Naive thymus-derived CD4-positive, alpha-beta T cell (primary cell): ENCODE measurements at regions not wholly inside any gene's neighbourhood (a gene's known extent, or its start where the extent isn't known, plus 50 kb on each side); places are given as distances from the start of the nearest gene placed in this dataset.

Experiments used
- ATAC-seq: fragments of 150-1000 bp; cut with Tn5 transposase; 2 replicates; pipeline ENCODE4 v1.10.0; 2021; ENCODE audit warnings: mild to moderate bottlenecking, moderate library complexity
- CTCF ChIA-PET: fragments of 350-600 bp; sonication (Branson Sonifier 250); formaldehyde crosslinking; loops from one replicate; lab custom pipeline; 2021; ENCODE audit warnings: antibody characterized with exemption; lab: Charles Lee
- POLR2A ChIA-PET: fragments of 350-600 bp; sonication (Branson Sonifier 250); formaldehyde crosslinking; loops from one replicate; lab custom pipeline; 2021; ENCODE audit warnings: antibody characterized with exemption, inconsistent platforms; lab: Charles Lee
- DNase-seq, 9 donors: peaks; one replicate each; pipeline versions ENCODE4 v3.0.0 to v3.0.0-alpha.2; 2020 to 2022; ENCODE audit warnings: mixed read lengths in 1 of 9
- H3K27ac ChIP-seq: one replicate; pipeline ENCODE4 v1.7.0; 2013; ENCODE audit warnings: mild to moderate bottlenecking, low read depth, low read length, moderate library complexity
- H3K27me3 ChIP-seq, 2 donors: one replicate each; pipeline ENCODE4 v1.7.0; 2013; ENCODE audit warnings: low read length in 2 of 2, mild to moderate bottlenecking in 2 of 2, moderate library complexity in 2 of 2; ENCODE audit not compliant: control insufficient read depth in 2 of 2, insufficient read depth in 2 of 2
- H3K36me3 ChIP-seq, 3 experiments: 1 replicate in 2 of 3; 2 replicates in 1 of 3; pipeline ENCODE4 v1.7.0; 2013; ENCODE audit warnings: low read length in 3 of 3, mild to moderate bottlenecking in 3 of 3, moderate library complexity in 1 of 3; ENCODE audit not compliant: insufficient read depth in 3 of 3, control insufficient read depth in 2 of 3
- H3K4me1 ChIP-seq, 2 donors: one replicate each; pipeline ENCODE4 v1.7.0; 2013; ENCODE audit warnings: low read length in 2 of 2, mild to moderate bottlenecking in 2 of 2, moderate library complexity in 1 of 2; ENCODE audit not compliant: control insufficient read depth in 2 of 2, insufficient read depth in 2 of 2
- H3K4me3 ChIP-seq: 2 replicates; pipeline ENCODE4 v1.7.0; 2013; ENCODE audit warnings: mild to moderate bottlenecking, low read length
- H3K9me3 ChIP-seq, 3 experiments: 1 replicate in 2 of 3; 2 replicates in 1 of 3; pipeline ENCODE4 v1.7.0; 2013; ENCODE audit warnings: low read length in 3 of 3; ENCODE audit not compliant: control insufficient read depth in 2 of 3
- H3K27ac Mint-ChIP-seq, 9 donors: one replicate each; pipeline ENCODE4 v1.8.0; 2020 to 2022; ENCODE audit warnings: mixed read lengths in 9 of 9, mild to moderate bottlenecking in 8 of 9, moderate library complexity in 5 of 9, inconsistent platforms in 2 of 9
- H3K27me3 Mint-ChIP-seq, 5 donors: one replicate each; pipeline ENCODE4 v1.8.0; 2021 to 2022; ENCODE audit warnings: mixed read lengths in 5 of 5, mild to moderate bottlenecking in 1 of 5
- H3K36me3 Mint-ChIP-seq, 5 donors: one replicate each; pipeline ENCODE4 v1.8.0; 2020 to 2022; ENCODE audit warnings: mixed read lengths in 5 of 5, mild to moderate bottlenecking in 3 of 5, inconsistent platforms in 1 of 5
- H3K4me1 Mint-ChIP-seq, 7 donors: one replicate each; pipeline ENCODE4 v1.8.0; 2020 to 2022; ENCODE audit warnings: mixed read lengths in 7 of 7, mild to moderate bottlenecking in 3 of 7, inconsistent platforms in 1 of 7
- H3K4me3 Mint-ChIP-seq, 10 donors: one replicate each; pipeline ENCODE4 v1.8.0; 2020 to 2022; ENCODE audit warnings: mild to moderate bottlenecking in 10 of 10, mixed read lengths in 10 of 10, moderate library complexity in 6 of 10, inconsistent platforms in 2 of 10
- H3K9me3 Mint-ChIP-seq, 11 donors: one replicate each; pipeline ENCODE4 v1.8.0; 2020 to 2022; ENCODE audit warnings: mixed read lengths in 11 of 11, mild to moderate bottlenecking in 4 of 11, inconsistent platforms in 1 of 11, moderate library complexity in 1 of 11
- intact Hi-C, 2 donors: fragments of 100-400 bp; cut with micrococcal nuclease; formaldehyde crosslinking; loops; one replicate each; pipeline ENCODE4 v1.15.1; 2023

DNA sequence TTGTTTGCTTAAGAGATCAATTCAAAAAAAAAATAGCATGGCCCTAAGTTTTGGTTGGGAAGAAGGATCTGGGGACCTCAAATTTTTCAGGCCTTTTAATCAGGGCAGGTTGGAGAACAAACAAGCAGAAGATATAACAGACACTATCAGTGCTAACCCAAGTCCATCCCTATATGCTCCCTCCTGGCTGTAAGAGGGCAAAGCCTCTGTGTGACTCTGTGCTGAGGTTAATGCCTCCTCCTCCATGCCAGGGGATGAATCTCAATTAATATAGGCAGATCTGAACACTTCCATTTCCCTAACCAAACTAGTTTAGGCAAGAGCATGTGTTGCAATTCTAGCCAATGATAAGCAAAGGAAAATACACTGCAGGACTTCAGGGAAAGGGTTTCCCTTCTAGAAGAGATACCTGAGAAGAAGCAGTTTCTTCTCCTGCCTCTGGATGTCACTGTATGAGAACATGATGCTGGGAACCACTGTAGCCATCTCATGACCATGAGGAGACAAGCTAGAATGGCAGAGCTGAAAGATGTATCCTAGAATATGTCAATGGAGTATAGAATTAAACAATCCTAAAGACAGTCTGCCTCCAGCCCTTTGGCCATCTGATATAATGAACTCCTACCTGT, 76.0 kb downstream of the CHD9NB start:
- CTCF ChIA-PET = no interaction called here
- POLR2A ChIA-PET = no interaction called here

DNA sequence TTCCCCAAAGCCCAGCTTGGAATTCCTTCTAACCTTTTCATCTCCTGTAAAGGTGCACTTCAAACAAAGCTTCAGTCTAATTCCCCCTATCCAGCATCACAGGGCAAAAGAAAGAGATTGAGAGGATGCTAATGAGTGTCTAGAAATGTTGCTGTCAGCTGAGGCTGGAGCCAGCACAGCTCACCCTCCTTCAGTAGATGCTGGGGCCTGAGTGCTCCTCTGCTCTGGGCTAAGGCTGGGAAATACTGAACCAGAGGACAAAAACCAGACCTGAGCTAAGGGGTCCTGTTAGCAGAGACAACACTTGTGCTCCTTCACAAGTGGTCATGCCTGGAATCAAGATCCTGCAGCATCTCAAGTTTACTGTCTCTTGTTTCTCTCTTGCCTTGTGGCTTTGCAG, 85.0 kb downstream of the CHD9NB start:
- no peaks in the 10 kb centered on the region for H3K4me1 ChIP-seq
- H3K27ac ChIP-seq = no peak overlapping the region
- H3K27me3 ChIP-seq = no peaks in the 10 kb centered on the region
- no peaks in the 10 kb centered on the region for H3K9me3 ChIP-seq
- Mint-ChIP-seq H3K27ac (no peak overlapping the region), H3K4me3 (no peak overlapping the region), H3K9me3 (peaks cover 0 to 3% (median 0%) of the 10 kb centered on the region in 11 donors), H3K4me1 (no peaks in the 10 kb centered on the region), H3K36me3 (no peaks in the 10 kb centered on the region), H3K27me3 (peaks cover 0 to 12% (median 7%) of the 10 kb centered on the region in 5 donors)
- H3K4me3 ChIP-seq = no peak overlapping the region
- DNase-seq (no peak), ATAC-seq (no peak)
- ChIA-PET CTCF (no interaction called here), POLR2A (no interaction called here)
- H3K36me3 ChIP-seq = no peaks in the 10 kb centered on the region
- intact Hi-C loops = no loop called here

More for the DNA sequence above, 76.0 kb downstream of the CHD9NB start:
- ATAC-seq (no peak), DNase-seq (no peak)
- Mint-ChIP-seq H3K36me3 (no peaks in the 10 kb centered on the region), H3K27ac (no peak overlapping the region), H3K4me1 (no peaks in the 10 kb centered on the region), H3K4me3 (no peak overlapping the region), H3K9me3 (peaks cover 0 to 3% (median 0%) of the 10 kb centered on the region in 11 donors), H3K27me3 (peaks cover 0 to 55% (median 40%) of the 10 kb centered on the region in 5 donors)
- no peaks in the 10 kb centered on the region for H3K4me1 ChIP-seq
- H3K9me3 ChIP-seq = no peaks in the 10 kb centered on the region
- intact Hi-C loops = no loop called here
- no peak overlapping the region for H3K27ac ChIP-seq
- H3K36me3 ChIP-seq = no peaks in the 10 kb centered on the region
- no peaks in the 10 kb centered on the region for H3K27me3 ChIP-seq
- no peak overlapping the region for H3K4me3 ChIP-seq

DNA sequence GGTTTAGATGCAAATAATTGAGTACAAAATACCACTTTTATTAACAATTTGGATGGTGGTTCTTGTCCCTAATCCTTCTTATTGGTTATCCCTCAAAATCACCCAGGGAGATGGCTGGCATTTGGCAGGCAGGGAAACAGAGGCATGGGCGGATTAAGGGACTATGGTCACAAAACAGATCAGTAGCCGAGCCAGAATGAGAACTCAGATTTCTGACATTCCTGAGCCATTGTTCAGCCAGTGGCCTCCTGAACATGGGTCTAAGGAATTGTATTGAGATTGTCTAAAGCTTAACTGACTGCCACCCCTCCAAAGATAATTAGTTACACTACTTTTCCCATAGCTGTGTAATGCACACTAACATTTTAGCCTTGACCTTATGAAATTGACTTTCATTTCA, 88.4 kb downstream of the CHD9NB start:
- no peak overlapping the region for H3K4me3 ChIP-seq
- ChIA-PET CTCF (interaction anchor here (0.6 kb wide), 1 partner anchor 527 kb away, joined by 3 read pairs; no protein-coding TSS in a partner anchor), POLR2A (no interaction called here)
- DNase-seq = no peak
- no peaks in the 10 kb centered on the region for H3K9me3 ChIP-seq
- peaks cover 0 to 11% (median 4%) of the 10 kb centered on the region in 5 donors for H3K27me3 Mint-ChIP-seq
- H3K36me3 ChIP-seq = no peaks in the 10 kb centered on the region
- H3K4me1 ChIP-seq = no peaks in the 10 kb centered on the region
- no peak overlapping the region for H3K4me3 Mint-ChIP-seq
- H3K27ac Mint-ChIP-seq = no peak overlapping the region
- H3K27ac ChIP-seq = no peak overlapping the region
- no peaks in the 10 kb centered on the region for H3K4me1 Mint-ChIP-seq
- no peak for ATAC-seq
- intact Hi-C loops = no loop called here
- H3K36me3 Mint-ChIP-seq = no peaks in the 10 kb centered on the region
- no peaks in the 10 kb centered on the region for H3K9me3 Mint-ChIP-seq
- no peaks in the 10 kb centered on the region for H3K27me3 ChIP-seq

DNA sequence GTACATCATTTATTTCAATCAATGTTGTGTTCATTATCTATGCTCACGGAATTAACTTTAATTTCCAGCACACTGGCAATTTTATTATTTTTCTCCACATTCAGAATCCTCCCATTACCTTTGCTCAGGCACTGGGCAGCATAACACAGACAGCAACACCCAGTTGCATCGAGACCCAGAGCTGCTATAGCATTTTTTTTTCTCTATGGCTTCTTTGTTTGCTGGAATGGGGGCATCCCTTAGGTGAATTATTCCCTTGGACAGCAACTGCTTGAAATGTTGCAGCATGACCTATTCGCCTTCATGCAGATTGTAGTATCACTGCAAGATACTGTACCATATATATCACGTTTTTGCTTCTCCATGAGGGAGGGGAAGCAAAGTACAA, 88.8 kb downstream of the CHD9NB start:
- Histone ChIP-seq H3K27me3 (no peaks in the 10 kb centered on the region), H3K4me1 (no peaks in the 10 kb centered on the region), H3K36me3 (no peaks in the 10 kb centered on the region), H3K9me3 (no peaks in the 10 kb centered on the region), H3K27ac (no peak overlapping the region), H3K4me3 (no peak overlapping the region)
- no peaks in the 10 kb centered on the region for H3K36me3 Mint-ChIP-seq
- H3K4me3 Mint-ChIP-seq = no peak overlapping the region
- H3K9me3 Mint-ChIP-seq = no peaks in the 10 kb centered on the region
- CTCF ChIA-PET = no interaction called here
- intact Hi-C loops = no loop called here
- POLR2A ChIA-PET = no interaction called here
- no peak for DNase-seq
- H3K27me3 Mint-ChIP-seq = peaks cover 0 to 11% (median 4%) of the 10 kb centered on the region in 5 donors
- no peak overlapping the region for H3K27ac Mint-ChIP-seq
- ATAC-seq = no peak
- no peaks in the 10 kb centered on the region for H3K4me1 Mint-ChIP-seq

DNA sequence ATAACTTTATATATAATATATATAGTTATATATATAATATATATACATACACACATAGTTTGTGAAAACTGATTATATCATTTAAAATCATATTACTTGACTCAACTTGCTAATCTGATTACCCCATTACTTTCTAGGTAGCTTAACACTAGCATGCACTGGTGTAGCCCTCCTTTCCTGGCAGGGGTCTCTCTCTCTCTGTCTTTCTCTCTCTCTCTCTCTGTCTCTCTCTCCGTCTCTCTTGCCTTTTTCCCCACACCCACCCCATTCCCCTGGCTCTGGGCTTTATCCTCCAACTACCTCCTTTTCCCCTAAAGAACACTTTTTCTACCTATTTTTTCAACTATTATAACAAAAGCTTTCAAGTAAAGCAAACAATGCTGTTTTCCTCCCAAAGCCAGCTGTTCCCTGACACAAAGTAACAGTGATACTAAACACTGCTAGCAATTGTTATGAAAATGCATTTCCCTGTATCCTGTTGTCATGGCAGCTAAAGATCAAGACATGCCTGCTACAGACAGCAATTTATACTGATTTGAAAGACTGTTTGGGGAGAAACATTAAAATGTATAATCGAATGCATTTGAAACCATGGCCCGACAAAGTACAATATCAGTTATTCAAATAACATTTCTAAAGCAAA, 89.4 kb downstream of the CHD9NB start:
- no peak overlapping the region for H3K27ac Mint-ChIP-seq
- Histone ChIP-seq H3K4me3 (no peak overlapping the region), H3K9me3 (no peaks in the 10 kb centered on the region), H3K36me3 (no peaks in the 10 kb centered on the region), H3K4me1 (no peaks in the 10 kb centered on the region), H3K27me3 (no peaks in the 10 kb centered on the region), H3K27ac (no peak overlapping the region)
- no peak for DNase-seq
- POLR2A ChIA-PET = no interaction called here
- H3K36me3 Mint-ChIP-seq = no peaks in the 10 kb centered on the region
- intact Hi-C loops = no loop called here
- ATAC-seq = no peak
- H3K9me3 Mint-ChIP-seq = no peaks in the 10 kb centered on the region
- CTCF ChIA-PET = no interaction called here
- H3K4me3 Mint-ChIP-seq = no peak overlapping the region
- peaks cover 0 to 11% (median 4%) of the 10 kb centered on the region in 5 donors for H3K27me3 Mint-ChIP-seq
- H3K4me1 Mint-ChIP-seq = no peaks in the 10 kb centered on the region

DNA sequence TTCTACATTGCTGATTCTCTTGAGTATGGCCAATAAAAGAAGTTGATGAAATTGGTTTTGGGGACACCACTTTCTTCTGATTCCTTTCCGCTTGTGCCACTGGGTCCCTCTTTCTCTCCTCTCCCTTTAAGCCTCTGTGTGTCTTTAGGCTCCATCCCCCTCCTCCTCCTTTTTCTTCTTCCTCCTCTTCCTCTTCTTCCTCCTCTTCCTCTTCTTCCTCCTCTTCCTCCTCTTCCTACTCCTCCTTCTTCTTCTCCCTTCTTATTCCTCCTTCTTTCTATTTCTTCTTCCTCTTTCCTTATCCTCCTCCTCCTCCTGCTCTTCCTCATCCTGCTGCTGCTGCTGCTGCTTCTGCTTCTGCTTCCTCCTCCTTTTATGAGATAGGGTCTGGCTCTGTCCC, 93.7 kb downstream of the CHD9NB start:
- ChIA-PET POLR2A (no interaction called here), CTCF (no interaction called here)
- no peaks in the 10 kb centered on the region for H3K9me3 ChIP-seq
- Mint-ChIP-seq H3K27ac (no peak overlapping the region), H3K4me1 (no peaks in the 10 kb centered on the region), H3K36me3 (no peaks in the 10 kb centered on the region), H3K4me3 (no peak overlapping the region), H3K27me3 (peaks cover 0 to 21% (median 0%) of the 10 kb centered on the region in 5 donors), H3K9me3 (peaks cover 0 to 6% (median 0%) of the 10 kb centered on the region in 11 donors)
- H3K4me1 ChIP-seq = no peaks in the 10 kb centered on the region
- H3K4me3 ChIP-seq = no peak overlapping the region
- H3K36me3 ChIP-seq = no peaks in the 10 kb centered on the region
- ATAC-seq (no peak), DNase-seq (no peak)
- intact Hi-C loops = no loop called here
- H3K27me3 ChIP-seq = no peaks in the 10 kb centered on the region
- H3K27ac ChIP-seq = no peak overlapping the region

DNA sequence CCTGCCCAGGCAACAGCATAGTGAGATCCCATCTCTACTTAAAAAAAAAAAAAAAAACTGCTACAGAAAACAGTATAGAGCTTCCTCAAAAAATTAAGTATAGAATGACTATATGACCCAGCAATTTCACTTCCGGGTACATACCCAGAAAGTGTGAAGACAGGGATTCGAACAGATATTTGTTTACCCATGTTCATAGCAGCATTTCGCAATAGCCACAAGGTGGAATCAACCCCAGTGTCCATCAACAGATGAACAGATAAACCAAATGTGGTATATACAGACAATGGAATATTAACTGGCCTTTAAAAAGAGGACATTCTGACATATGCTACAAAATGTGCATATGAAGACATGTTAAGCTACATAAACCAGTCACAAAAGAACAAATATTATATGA, 95.5 kb downstream of the CHD9NB start:
- Histone ChIP-seq H3K27me3 (no peaks in the 10 kb centered on the region), H3K9me3 (no peaks in the 10 kb centered on the region), H3K4me3 (no peak overlapping the region), H3K27ac (no peak overlapping the region), H3K36me3 (no peaks in the 10 kb centered on the region), H3K4me1 (no peaks in the 10 kb centered on the region)
- Mint-ChIP-seq H3K4me1 (no peaks in the 10 kb centered on the region), H3K36me3 (no peaks in the 10 kb centered on the region), H3K4me3 (no peak overlapping the region), H3K27me3 (peaks cover 0 to 18% (median 5%) of the 10 kb centered on the region in 5 donors), H3K9me3 (peaks cover 0 to 8% (median 0%) of the 10 kb centered on the region in 11 donors), H3K27ac (no peak overlapping the region)
- ChIA-PET POLR2A (no interaction called here), CTCF (no interaction called here)
- DNase-seq (no peak), ATAC-seq (no peak)
- intact Hi-C loops = no loop called here
